GM18520 (cell line): ENCODE measurements at regions not wholly inside any gene's neighbourhood (a gene's known extent, or its start where the extent isn't known, plus 50 kb on each side); places are given as distances from the start of the nearest gene placed in this dataset.

Source experiments
- ATAC-seq: cut with Tn5 transposase; IDR thresholded peaks from one replicate; pipeline ENCODE4 v1.9.1; 2021; ENCODE audit not compliant: unreplicated experiment

GRCh38 chr6:149211046-149211571 lies 106.4 kb upstream of the TAB2 start:
- peak; percentile 50 for ATAC-seq

GRCh38 chr6:149212206-149212605 lies 105.3 kb upstream of the TAB2 start:
- ATAC-seq: no peak

DNA sequence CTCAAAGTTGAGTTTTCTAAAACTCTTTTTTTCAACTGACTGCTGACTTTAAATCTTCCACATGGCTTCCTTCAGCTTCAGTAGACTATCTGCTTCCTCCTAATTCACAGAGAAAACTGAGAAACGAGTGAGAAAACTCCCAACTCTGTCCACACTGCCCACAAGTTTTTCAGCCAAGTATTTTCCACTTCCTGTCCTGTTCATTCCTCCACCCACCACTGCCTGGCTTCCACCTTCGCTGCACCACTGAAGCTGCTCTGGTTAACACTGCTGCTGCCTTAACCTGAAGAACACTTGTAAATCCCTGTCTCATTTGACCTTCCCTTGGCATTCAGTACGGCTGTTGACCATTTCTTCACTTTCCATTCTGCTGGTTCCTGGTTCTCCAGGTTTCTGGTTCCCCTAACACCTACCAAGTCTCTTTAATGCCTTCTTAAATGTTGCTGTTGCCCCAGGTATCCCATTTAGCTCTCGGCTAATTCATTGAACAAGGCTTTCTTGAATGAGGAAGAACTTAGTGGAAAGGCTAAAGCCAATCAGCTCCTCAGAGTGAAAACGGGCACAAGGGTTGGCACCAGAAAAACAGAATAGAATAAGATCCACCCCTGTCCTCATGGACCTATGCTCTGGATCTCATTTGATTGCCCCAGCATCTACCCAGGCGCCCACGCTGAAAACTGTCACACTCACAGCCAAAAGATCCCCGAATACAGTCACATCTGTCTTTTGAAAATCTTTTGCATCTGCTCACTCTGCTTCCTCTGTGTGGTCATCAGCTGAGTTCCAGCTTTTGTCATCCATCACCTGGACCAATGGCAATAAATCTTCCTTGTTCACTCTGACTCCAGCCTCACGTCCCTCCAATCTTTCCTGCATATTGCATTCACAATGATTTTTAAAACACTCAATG lies 104.4 kb upstream of the TAB2 start:
- no peak for ATAC-seq

DNA sequence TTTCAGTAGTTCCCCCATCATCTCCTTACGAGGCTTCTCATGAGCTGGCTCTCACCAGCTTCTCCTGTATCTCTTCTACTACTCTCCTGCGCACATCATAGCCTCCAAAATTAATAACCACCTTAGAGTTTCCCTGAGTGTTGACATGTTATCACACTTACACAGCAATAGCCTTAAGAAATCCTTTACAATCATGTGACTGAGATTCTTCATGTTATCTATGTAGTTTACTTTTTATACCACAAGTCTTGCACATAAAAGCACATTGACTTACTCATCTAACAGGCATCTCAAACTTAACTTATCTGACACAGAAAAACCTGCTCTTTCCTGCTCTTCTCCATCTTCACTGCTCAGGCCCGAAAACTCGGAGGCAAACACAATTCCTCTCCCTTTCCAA lies 103.7 kb upstream of the TAB2 start:
- no peak for ATAC-seq

DNA sequence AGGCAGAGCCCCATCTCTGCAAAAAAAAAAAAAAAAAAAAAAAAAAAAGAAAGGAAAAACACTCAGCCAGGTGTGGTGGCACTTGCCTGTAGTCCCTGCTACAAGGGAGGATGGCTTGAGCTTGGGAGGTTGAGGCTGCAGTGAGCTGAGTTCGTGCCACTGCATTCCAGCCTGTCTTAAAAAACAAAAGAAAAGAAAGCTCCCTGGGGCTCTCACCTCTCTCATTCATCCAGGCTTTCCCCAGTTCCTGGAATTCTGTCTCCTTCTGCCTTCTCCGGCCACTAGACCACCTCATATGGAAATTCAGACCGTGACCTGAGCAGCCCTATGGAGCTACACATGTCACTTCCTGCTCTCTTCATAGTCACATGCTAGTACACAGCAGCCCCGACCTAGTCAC lies 101.1 kb upstream of the TAB2 start:
- ATAC-seq: no peak

DNA sequence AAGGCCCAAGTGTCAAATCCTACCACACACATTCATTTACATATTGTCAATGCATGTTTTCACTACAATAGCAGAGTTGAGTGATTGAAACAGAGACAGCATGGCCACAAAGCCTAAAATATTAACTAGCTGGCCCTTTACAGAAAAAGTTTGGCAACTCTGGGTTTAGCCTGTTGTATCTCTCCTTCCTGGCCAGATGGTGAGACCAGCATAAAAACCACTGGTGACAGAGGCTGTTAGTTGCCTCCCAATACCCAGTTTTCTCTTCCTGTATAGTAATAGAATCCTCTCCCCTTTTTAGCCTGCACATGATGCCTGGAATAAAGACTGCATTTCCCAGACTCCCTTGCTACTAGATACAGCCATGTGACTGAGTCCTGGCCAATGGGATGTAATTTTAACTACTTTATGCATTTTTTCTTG lies 100.0 kb upstream of the TAB2 start:
- ATAC-seq: peak; percentile 60

GRCh38 chr6:149218471-149218870 lies 99.0 kb upstream of the TAB2 start:
- ATAC-seq: no peak

DNA sequence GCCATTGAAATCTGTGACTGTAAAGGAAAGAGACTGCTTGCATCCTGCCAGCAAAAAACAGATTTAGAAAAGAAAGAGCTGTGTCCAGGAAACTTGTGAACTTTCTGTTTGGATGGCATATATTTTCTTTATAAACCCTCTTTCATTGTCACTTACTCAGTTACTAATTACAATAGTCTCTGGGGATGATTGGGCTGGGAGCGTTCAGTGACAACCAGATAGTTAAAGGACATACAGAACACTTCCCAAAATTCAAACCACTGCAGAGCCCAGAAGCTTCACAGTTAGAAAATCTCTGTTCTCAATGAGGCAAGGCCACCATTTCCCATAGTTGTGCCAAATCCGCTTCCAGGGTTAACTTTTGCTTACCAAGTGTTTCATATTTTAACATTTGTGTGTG lies 98.6 kb upstream of the TAB2 start:
- no peak for ATAC-seq

GRCh38 chr6:149220882-149221773 lies 96.4 kb upstream of the TAB2 start:
- no peak for ATAC-seq

DNA sequence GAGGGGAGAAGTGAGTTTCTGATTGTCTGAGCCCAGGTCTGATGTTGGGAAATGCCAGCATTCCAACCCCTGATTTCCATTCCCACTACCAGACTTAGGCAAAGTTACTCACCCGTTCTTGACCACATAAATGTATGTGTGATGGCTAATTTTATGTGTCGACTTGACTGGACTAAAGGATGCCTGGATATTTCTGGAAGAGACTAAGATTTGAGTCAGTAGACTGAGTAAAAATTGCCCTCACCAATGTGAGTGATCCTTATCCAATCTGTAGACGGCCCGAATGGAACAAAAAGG lies 95.8 kb upstream of the TAB2 start:
- no peak for ATAC-seq

GRCh38 chr6:149223120-149223903 lies 94.2 kb upstream of the TAB2 start:
- ATAC-seq: no peak

DNA sequence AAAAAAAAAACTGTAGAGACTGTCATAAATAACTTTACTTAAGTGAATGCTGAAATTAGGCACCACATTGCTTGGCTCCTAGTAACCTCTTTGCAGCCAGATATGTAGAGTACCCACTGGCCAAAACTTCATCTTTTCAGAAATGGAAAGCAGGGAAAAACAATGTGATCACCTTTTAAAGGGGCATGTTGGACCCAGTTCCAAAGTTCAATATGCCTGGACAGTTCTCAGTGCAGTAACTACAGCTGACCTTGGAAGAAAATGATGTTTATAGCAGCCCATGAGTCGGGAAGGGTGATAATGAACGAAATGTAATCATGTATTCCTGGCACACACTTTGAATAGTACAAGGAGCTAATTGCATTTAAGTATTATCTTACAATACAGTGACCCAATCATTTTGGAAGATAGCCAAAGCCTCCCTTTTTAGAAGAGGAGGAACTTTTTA lies 93.6 kb upstream of the TAB2 start:
- no peak for ATAC-seq

DNA sequence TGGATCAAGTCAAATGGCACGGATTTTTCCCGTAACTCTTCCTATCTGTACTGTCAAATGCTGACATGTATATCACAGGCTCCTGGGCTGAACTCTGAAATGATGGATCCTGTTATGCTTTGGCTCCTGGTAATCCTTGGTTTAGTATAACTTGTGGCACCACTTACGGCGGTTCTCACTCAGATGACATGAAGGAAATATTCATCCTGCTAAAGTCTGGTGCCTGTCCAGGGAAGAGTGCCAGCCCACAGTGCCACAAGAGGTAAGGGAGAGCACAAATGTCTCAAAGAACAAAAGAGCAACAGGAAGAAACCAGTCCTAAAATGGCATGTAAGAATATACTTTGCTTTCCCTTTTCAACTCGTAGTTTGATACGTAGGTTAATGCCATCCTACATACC lies 93.1 kb upstream of the TAB2 start:
- no peak for ATAC-seq

GRCh38 chr6:149225370-149225769 lies 92.1 kb upstream of the TAB2 start:
- no peak for ATAC-seq

GRCh38 chr6:149225946-149226345 lies 91.6 kb upstream of the TAB2 start:
- no peak for ATAC-seq

DNA sequence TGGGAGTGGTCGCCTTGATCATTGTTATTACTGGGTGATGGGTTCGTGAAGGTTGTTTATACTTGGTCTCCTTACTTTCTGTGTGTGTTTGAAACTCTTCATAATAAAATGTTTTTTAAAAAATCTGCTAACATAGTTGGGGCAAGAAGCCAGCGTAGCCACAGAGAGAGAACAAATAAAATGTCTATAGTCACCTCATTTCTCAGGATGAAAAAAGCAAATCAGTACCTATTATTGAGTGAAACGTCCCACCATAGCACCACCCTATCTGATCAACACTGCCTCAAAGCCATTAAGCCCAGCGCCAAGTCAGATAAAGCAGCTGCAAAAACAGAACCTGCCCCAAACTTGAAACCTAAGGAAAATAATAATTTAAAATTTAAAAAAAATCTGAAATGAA lies 89.7 kb upstream of the TAB2 start:
- no peak for ATAC-seq

DNA sequence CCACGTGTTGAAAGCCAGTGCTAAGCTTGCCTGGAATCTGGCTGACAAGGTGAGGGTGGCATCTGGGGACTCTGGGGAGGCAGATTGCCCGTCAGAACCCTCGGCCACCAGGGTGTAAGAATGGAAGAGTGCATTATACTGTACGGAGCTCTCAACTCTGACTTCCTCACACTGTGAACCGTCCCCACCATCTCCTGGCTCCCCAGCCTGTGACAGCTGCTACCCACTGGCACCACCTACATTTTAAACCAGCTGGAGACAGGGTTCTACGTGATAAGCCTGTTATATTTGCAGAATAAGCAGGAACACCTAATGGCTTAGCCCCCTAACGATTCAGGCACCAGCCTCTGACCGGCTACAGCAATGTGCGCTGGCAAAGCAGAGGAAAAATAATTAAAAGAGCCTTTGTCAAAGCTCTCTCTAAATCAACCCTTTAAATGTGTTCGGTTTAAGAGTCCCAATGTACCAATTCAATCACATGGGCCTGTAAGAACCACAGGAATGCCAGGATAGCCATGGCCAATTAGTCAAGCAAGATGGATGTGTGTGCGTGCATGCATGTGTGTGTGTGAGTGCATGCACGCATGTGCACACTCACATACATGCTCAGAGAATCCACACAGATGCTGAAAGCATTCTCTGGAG lies 89.1 kb upstream of the TAB2 start:
- no peak for ATAC-seq

DNA sequence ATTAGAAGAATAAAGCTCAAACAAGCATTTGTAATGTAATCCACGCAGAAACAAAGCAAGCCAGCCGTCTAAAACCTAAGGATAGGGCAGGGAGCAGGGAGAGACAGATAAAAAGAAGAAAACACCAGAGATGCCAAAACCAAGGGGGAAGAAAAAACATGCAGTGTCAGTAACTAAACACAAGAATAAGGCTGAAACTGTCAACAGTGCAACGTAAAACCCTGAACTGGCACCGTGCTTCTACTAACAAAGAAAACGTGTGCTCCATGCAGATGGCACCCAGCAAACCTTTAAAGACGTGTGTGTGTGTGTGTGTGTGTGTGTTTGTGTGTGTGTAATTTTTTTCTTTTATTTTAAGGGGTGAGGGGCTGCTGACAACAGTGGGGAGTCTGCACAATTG lies 88.4 kb upstream of the TAB2 start:
- ATAC-seq: no peak

DNA sequence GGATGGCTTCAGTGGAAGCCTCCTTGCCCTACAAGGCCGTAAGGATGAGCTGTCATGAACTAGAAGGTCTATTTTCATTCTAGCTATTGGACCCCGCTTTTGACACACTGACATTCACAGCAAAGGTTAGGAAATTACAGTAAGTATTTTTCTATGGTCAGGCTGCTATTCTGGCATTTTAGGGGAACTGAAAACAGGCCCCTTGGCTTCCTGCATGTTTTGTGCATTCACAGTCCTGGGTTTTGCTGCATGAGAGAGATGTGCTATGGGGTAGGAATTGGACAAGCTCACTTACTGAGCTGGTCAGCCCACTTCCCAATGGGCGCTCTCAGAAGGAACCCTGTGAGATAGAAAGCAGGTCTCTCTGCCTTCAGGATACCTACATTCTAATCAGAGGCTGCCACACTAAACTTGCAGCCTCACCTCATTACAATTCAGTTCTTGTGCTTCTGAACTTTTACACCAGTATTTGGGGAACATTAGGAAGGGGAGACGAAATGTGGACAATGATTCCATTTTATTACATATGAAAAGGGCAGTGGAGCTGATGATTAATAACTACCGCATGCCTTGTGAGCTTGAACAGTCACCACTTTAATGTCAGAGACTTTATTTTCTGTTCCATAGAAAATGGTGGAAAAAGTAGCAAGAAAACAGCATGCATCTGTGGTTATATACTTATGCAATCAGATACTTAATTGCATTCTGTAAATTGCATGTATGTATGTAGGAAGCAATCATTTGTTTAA lies 86.6 kb upstream of the TAB2 start:
- no peak for ATAC-seq

DNA sequence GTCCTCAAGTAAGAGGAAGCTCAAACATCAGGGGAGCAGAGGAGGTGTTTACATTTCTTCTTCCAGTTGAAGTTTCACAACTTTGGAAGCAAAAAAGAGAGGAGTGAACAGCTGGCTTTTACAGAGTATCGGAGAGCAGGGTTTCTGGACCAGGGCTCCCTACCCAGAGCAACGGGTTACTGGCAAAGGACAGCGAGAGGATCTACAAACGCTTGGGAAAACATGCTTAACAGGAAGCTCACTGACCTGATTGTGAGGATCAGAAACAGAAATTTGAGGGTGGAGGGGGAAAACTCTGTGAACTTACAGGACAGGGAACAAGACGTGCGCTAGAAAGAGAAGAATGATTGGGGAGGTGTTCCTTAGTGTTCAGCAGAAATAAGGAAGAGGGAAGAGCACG lies 85.7 kb upstream of the TAB2 start:
- no peak for ATAC-seq
